ENCODE measurements at regions not wholly inside any gene's neighbourhood (a gene's known extent, or its start where the extent isn't known, plus 50 kb on each side); places are given as distances from the start of the nearest gene placed in this dataset.
"Not testable (repeated sequence)": the region's sequence is repeated elsewhere in the genome, so short reads cannot be mapped to it uniquely, and the experiment has no call there.

DNA sequence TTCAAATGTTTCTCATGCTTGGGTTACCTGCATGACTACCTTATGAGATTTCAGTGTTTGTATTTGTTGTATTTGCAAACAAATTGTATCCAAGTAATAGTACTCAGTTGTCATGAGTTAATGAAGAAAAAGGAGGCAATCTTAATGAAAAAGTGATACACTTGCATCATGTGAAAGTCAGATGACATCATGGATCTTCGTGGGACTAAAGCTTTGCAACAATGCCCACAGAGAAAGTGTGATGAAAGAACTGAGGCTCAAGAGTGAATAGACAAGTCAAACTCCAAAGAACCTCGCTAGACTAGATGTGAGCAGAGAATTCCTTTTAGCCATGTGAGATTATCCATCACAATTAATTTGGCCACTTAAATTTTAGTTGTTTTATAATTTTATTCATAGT lies 75.4 kb upstream of the ADRB2 start:
- no peak overlapping the region for H3K4me3 ChIP-seq (ENCODE audit: low read depth, low read length)
- TF ChIP-seq, protein P1, sequence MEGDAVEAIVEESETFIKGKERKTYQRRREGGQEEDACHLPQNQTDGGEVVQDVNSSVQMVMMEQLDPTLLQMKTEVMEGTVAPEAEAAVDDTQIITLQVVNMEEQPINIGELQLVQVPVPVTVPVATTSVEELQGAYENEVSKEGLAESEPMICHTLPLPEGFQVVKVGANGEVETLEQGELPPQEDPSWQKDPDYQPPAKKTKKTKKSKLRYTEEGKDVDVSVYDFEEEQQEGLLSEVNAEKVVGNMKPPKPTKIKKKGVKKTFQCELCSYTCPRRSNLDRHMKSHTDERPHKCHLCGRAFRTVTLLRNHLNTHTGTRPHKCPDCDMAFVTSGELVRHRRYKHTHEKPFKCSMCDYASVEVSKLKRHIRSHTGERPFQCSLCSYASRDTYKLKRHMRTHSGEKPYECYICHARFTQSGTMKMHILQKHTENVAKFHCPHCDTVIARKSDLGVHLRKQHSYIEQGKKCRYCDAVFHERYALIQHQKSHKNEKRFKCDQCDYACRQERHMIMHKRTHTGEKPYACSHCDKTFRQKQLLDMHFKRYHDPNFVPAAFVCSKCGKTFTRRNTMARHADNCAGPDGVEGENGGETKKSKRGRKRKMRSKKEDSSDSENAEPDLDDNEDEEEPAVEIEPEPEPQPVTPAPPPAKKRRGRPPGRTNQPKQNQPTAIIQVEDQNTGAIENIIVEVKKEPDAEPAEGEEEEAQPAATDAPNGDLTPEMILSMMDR (conservative IDR thresholded peaks at IDR 0.05; ENCODE audit: low read depth, low read length) = no peak
- no peak for DNase-seq (ENCODE audit: low read depth)

DNA sequence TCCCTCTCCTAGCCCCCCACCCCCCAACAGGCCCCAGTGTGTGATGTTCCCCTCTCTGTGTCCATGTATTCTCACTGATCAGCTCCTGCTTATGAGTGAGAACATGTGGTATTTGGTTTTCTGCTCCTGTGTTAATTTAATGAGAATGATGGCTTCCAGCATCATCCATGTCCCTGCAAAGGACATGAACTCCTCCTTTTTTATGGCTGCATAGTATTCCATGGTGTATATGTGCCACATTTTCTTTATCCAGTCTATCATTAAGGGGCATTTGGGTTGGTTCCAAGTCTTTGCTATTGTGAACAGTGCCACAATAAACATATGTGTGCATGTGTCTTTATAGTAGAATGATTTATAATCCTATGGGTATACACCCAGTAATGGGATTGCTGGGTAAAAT lies 74.0 kb upstream of the ADRB2 start:
- not testable (repeated sequence) for DNase-seq (ENCODE audit: low read depth); H3K4me3 ChIP-seq (ENCODE audit: low read depth, low read length)

DNA sequence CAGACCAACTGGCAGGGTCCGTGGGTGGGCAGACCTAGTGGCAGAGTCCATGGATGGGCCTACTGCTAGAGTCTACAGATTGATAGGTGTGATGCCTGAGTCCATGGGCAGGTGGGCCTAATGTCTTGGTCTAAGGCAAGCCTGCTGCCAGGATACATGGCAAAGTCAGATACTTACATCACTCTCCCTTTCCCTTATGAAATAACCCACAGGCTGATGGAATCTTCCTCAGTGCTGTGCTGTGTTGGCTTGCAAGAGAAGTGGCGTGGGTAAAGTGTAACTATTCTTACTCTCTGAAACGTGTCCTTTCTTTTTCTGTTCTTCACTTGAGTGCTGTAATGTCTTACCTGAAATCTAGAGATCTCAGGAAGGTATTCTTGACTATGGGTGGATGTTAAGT lies 67.3 kb upstream of the ADRB2 start:
- TF ChIP-seq, protein P1 (conservative IDR thresholded peaks at IDR 0.05; ENCODE audit: low read depth, low read length) = no peak
- H3K4me3 ChIP-seq (ENCODE audit: low read depth, low read length) = no peak overlapping the region
- no peak for DNase-seq (ENCODE audit: low read depth)

DNA sequence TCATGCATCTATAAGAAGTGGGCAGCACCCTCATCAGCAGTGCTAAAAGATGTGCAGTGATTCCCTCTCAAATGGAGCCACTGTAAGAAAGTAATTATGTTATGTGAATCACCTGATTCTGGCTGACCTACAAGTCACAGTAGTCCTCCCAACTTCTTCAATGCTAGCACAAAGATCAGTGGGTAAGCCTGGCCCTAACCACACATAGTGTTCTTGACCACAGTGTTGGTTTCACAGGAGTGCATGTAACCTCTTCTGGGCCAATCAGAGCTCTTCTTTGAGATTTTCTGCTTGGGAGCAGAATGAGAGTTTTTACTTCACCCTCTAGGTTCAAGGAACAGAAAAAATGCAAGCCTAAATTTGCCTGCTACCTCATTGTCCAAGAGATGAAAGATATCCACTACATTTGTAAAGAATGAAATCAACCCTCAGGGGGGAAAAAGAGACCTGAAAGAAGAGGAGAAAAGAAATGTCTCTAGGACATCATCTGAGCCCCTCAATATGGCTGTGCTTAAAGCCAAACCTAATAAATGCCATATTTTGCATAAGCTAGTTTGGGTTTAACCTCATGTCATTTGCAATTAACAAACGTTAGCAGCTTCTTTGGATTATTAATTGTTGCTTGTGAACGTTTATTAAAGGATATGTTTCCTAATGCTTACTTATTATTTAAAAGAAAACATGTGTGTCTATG lies 65.3 kb upstream of the ADRB2 start:
- TF ChIP-seq, protein P1 (conservative IDR thresholded peaks at IDR 0.05; ENCODE audit: low read depth, low read length) = no peak

DNA sequence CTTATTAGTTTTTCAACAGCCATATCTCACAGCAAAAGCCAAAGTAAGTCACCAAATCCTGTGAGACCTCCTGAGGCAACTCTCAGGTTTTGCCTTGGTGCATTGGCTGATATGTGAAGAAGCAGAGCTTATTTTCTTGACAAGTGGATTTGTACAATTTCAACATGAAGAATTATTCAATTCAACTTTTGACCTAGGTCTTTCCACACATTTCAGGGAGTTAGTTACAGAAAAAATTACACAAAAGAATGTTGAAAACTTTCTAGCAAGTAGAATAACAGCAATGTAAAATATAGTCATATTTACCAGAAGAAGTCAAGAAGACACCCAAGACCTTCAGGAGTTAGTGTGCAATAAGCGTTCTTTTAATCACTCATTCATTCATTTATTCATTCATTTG lies 62.4 kb upstream of the ADRB2 start:
- TF ChIP-seq, protein P1 (conservative IDR thresholded peaks at IDR 0.05; ENCODE audit: low read depth, low read length) = no peak
- no peak overlapping the region for H3K4me3 ChIP-seq (ENCODE audit: low read depth, low read length)
- no peak for DNase-seq (ENCODE audit: low read depth)

More for the DNA sequence above, 65.3 kb upstream of the ADRB2 start:
- no peak overlapping the region for H3K4me3 ChIP-seq (ENCODE audit: low read depth, low read length)
- DNase-seq (ENCODE audit: low read depth) = no peak

DNA sequence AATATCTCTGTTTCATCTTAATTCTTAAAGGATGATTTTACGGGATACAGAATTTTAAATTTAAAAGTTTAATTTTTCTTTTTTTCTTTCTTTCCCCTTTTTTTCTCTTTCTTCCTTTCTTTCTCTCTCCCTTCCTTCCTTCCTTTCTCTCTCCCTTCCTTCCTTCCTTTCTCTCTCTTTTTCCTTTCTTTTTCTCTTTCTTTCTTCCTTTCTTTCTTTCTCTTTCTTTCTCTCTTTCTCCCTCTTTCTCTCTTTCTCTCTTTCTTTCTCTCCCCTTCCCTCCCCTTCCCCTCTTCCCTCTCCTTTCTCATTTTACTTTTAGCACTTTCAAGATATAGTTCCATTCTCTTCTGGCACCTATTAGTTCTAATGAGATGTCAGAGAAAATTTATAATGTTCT lies 61.4 kb upstream of the ADRB2 start:
- no peak overlapping the region for H3K4me3 ChIP-seq (ENCODE audit: low read depth, low read length)
- DNase-seq (ENCODE audit: low read depth) = no peak
- TF ChIP-seq, protein P1 (conservative IDR thresholded peaks at IDR 0.05; ENCODE audit: low read depth, low read length) = no peak

DNA sequence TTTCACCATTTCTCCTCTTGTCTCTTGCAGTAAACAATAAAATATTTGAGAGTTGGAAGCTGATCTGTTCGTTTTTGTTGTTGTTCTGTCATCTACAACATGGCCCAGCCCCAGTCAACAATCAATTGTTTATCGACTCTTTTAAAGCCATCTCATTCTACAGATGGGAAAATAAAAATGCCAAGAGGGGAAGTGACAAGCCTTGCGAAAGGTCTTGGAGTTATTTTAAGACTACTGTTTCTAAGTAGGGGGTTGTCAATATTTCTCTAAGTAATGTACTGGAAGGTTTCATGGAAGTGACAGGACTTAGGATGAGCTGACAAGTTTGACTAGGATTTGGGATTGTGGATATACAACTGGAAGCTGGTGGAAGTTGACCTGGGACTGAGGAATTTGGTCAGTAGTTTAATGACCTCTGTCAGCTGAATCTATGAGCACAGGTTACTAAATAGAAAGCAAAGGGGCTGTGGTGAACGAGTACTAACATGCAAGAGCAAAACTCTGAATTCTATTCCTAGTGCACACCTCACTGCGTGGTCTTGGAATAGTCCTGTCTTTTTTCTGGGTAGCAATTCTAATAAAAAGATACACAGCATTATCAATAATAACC lies 57.5 kb upstream of the ADRB2 start:
- DNase-seq (ENCODE audit: low read depth) = no peak
- H3K4me3 ChIP-seq (ENCODE audit: low read depth, low read length) = no peak overlapping the region
- TF ChIP-seq, protein P1 (conservative IDR thresholded peaks at IDR 0.05; ENCODE audit: low read depth, low read length) = no peak

Data from epithelial cell of proximal tubule (primary cell).